Limb (tissue), 2 donors: ENCODE measurements at regions not wholly inside any gene's neighbourhood (a gene's known extent, or its start where the extent isn't known, plus 50 kb on each side); places are given as distances from the start of the nearest gene placed in this dataset.

Source experiments
- DNase-seq, 2 donors: peaks; one replicate each; pipeline ENCODE4 v3.0.0-alpha.2; 2016; ENCODE audit errors: extremely low spot score in 2 of 2

DNA sequence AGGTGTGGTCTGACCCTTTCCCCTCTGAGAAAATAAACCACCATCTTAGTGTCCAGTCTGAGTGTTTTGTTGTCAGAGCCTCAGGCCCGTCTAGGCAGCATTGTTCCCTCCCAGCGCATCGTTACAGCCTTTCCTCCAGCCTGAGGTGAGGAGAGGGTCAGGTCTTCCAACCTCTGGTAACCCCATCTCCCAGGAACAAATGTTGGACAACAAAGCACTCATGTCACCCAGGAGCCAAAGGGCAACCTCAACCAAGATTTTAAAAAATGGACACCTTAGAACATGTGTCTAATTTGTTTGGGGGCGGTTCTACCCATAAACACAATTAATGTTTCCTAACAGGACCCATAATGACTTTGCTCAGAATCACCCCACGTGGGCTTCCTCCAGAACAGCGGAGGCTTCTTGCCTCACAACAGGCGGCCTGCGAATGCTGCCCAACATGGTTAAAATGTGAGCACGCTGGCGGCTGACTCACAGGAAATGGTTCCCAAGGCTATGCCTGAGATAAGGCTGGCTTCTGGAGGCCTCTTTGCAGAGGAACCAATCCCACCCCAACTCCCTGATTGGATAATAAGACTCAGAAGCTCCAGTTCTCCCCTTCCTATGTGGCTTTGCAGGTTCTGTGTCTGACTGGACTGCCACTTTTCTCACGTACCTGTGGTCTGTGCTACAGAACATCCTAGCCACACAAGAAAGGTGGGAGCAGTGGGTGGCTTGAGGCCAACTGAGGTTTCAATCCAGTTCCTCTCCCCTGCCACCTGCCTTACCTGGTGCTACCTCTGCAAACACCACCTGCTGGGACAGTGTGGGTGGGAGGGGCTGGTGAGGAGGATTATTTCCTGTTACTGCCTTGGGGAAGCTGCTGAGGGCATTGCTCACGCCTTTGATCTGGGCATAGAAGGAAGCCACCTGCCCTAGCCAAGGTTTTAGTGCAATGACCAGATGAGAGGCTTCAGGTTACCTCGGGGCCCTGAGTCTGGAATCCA lies 108.8 kb downstream of the B3GNT2 start:
- no peak for DNase-seq

DNA sequence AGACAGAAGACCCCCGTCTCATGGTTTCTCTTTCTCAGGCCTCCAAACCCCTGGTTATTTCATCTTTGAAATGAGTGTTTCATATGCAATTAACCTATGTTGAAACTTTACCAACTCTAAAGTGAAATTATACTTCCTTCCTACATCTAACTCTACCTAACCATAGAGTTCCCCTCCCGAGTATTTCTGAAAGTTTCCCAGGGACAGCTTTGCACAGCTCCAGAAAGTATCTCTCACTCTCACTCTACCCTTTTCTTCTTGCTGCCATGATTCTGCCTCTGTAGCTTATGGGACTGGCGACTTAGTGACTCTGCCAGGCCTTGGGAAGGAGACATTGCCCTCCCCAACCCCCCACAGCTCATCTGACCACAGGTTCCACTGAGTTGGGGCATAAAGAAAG lies 107.9 kb downstream of the B3GNT2 start:
- no peak for DNase-seq

DNA sequence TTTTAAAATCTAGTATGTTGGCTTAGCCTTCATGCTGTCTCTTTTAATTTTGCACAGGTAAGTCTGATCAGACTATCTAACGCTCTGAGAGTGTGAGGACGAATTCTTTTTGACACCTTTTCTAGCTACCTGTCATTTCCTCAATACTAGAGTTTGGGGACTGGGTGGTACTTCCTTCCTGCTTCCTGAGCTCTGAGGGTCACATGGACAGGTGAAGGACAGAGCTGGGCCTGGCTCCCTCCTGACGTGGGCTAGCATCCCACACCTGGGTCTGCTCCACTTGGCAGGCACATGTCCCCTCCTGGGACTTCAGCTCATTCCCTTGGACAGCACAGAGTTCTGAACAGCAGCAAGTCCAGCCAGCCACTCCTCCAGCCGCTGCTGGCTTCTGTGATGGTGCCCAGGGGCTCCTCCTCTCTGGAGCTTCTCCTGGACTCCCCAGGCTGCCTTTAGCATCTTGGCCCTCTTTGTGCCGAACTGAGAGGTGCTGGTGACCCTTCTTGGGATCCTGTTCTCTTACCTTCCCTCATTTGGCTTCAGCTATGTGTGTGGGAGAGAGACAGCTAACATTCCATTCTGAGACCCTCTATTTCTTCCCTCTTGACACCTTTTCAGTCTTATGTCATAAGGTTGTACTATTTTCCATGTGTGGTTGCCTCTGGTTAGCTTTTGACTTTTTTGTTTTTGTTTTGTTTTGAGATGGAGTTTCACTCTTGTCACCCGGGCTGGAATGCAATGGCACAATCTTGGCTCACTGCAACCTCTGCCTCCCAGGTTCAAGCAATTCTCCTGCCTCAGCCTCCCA lies 106.9 kb downstream of the B3GNT2 start:
- DNase-seq, result no peak

DNA sequence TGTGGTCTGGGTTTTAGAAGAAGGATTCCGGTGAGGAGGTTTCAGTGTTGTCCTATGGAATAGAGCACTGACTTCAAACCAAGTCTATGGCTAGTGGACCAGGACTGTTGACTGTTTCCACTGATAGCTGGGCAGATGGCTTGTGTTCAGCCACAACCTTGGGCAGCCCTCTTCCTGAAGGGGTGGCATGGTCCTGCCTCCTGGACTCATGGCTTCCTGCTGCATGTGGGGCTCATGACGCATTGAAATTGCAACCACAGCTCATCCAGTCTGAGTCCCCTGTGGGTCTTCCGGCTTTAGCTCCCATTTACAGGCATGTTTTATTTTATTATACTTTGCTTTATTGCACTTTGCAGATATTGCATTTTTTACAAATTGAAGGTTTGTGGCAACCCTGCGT lies 105.0 kb downstream of the B3GNT2 start:
- no peak for DNase-seq

DNA sequence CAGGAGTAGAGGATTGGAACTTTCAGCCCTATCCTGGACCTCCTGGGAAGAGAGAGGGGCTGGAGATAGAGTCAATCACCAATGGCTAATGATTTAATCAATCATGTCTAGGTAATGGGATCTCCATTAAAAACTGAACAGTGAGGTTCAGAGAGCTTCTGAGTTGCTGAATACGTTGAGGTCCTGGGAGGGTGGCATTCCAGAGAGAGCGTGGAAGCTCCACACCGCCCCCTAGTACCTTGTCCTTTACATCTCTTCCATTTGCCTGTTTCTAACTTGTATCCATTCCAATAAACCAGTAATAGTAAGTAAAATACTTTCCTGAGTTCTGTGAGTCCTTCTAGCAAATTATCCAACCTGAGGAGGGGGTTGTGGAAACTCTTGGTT lies 101.7 kb downstream of the B3GNT2 start:
- no peak for DNase-seq

DNA sequence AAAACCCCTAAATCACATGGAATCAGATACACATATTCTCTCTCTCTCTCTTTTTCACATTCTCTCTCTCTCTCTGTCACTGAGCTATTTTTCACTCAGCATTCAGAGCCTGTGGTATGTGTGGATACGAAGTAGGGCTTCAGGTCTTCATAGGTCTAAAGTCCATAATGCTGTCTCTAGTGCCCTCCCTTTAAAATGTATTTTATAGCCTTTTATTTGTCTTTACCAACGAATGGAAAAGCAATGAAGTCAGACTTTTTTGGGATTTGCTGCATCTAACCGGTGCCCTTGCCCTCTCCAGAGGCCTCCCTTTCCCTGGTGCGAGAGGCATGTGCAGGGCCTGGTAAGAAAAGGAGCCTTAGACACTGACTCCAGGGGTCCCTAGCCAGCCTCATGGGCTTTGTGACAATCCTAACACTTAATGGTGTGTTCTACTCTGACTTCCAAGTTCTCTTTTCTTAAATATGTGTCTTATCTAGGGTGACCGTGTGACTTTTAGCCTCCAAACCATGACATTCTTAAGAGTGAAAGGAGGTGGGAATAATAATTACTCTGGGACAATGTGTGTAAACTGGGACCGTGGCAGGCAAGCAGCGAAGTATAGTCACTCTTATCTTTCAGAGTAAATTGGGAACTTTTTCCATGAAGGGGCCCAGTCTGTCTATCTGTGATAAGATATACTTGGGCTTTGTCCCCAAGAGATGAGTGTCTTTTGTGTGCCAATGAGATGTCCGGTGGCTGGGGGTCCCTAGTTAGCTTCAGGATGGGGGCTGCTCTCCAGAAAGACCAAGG lies 101.1 kb downstream of the B3GNT2 start:
- no peak for DNase-seq

DNA sequence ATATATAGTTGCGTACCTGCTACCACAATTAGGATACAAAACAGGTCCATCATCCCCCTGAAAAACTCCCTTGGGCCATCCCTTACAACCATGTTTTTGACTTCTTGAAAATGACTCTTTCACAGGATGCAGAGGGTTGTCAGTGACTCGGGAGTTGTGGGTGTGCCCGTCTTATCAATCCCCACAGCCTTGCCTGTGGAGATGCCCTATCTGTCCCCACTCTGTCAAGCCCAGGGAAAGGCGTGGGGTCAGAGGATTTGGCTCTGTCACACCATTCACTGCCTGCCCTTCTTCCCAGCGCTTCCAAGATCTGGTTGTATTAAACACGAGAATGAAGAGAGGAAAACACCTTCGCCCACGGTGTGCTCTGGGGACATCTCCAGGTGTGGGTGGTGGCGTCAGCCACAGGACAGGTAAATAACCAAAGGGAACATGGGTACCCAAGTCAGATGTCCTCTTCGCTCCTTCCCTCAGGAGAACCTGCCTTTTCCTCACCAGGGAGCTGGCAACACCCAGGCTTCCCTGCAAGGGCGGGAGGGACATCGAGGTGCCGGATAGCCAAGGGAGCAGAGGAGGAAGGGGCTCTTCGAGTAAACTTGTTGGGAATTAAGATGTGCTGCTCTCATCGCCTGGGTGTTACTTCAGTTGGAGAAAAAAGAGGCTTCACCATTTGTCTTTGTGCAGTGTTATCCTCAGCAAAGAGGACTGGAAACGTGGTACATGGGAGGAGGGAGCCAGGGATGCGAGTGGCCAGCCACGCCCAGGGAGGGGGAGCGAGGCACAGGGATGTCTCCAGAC lies 100.3 kb downstream of the B3GNT2 start:
- DNase-seq, result no peak

DNA sequence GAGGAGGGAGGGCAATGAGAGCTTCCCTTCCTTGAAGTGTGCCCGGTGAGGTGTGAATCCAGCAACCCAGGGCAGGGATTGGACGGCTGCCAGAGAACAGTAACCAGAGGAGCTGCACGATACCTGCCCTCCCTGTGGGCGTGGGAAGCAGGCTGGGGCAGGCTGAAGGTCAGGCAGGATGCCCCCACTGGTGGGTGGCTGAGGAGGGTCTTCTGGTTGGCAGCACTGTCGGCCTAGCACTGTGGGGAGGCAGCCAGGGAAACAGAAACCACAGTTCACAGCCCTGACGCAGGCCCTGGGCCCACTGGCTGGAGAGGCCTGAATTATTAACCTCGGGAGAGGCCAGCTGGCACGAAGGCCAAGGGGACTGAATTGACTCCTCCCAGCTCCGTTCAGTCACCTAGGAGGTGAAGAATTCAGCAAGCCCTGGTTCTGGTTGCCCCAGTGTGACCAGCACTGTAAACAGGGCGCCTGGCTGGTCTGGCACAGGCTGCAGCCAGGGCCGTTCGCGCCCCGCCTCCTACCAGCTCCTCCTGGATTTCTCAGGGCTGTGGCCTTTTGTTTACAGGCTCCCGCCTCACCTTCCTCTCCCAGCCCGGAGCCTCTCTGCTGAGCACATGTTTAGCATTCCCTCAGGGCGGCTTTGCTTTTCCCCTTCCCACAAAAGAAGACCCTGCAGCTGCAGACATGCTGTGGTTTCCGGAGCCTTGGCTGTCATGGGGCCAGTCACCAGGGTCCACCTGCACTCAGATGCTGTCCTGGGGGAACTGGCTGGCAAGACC lies 97.8 kb downstream of the B3GNT2 start:
- DNase-seq, result peak; percentile 7 to 46

DNA sequence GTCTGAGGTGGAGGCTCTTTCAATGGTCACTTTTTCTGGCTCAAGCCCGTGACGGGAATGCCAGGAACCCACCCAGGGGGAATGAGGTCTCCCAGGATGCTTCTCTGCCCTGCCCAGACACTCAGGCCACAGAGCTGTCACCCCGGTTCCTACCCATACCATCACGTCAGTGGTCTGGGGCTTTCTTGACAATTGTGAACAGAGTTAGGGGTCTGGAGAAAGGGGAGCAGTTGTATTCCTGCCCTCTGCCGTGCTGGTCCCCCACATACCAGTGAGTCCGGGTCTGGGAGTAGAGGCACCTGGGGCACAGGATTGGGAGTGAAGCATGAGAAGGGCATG lies 97.2 kb downstream of the B3GNT2 start:
- DNase-seq, result no peak

DNA sequence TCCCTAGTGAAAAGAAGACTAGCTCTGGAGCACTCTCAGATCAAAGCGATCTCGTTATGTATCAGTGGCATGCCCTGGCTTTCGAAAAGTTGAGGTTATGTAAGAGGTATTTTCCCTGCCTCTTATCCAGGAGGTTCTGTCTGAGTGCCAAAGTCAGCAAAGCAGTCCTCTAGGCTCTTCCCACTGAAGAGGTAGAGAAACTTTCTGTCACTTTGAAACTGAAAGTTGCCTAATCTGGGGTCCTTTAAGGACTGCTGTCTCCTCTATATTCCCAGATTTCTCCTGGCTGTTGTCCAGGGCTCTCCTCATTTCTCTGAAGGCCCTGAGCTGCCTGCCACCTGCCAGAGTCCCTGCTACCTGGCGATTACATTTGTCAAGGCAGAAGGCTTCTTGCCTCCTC lies 96.3 kb downstream of the B3GNT2 start:
- DNase-seq, result peak in 1 of 2 donors; percentile 36

DNA sequence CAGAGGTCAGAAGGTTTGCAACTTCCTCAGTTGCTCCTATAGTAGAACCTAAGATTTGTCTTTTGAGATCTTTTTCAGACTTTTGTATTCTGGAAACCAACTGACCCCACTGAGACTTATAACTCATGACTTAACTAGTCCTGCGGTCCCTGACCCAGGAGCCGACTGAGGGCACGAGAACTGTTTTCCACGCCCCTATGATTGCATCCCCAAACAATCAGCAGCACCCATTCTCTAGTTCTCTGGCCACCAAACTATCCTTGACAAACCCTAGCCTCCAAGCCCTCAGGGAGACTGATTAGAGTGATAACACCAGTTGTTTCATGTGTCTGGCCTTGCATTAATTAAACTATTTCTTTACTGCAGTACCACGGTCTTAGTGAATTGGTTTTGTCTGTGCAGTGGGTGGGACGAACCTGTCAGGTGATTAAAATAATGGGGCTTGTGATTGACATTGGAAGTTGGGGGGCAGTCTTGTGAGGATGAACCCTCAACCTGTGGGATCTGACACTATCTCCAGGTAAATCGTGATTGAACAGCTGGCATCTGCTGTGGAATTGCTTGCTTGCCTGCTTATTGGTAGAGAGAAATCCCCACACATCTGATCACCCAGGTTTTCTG lies 95.7 kb downstream of the B3GNT2 start:
- DNase-seq, result no peak

DNA sequence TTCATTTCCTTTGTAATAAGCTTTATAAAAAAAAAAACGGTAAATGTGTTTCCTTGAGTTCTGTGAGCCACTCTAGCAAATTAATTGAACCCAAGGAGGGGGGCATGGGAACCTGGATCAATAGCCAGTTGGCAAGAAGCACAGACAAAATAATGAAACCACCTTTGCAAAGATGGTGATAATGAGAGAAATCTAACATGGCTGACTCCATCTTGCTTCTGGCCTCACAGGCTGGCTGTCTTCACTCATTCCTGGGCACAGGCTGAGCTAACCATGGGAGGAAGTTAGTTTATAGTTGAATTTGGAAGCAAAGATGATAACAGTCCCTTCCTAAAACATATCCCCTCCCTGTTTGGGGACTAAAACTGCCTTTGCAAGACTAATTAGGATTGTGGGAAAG lies 95.1 kb downstream of the B3GNT2 start:
- DNase-seq, result no peak

DNA sequence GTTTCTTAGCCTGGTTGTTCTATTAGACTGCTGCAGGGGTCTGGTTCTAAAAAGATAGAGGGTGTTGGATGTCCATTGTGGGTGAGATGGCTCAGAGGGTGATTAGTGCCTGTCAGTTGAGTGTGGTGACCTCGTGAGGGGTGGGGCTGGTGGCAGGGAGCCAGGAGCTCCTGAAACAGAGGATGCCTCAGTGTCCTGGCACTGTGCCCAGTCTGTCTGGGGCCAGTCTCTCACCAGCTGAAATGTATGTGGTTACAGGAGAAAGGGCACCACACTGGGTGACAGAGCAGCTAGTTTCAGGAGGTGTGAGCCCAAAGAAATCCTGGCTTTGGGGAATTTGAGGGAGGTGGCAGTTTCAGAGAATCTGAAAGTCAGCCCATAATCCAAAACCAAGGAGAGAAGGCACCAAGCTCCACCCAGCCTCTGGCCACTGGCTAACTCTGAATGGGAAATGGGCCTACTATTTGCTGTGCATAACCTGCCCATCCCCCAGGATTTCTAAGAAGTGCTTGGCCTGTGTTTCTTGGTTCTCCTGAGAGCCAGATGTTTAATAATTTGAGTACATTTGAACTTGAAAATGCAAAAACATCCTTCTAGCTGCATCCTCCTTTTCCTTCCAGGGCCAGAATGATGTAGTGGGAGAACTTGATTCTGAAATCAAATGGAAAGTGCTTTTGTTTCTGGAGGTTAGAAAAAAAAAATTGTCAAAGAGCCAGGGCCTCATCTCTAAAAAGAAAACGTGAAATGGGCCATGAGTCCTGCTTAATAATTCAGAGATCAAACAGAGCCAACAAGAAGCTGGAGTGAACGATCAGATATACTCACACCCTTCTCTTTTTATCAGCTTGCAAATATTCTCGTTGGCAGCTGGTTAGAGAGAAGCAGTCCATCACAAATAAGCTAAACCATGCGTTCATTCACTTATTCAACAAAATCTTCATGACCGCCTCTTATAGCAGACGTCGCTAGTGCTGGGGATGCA lies 92.3 kb downstream of the B3GNT2 start:
- DNase-seq, result peak; percentile 52 to 70

DNA sequence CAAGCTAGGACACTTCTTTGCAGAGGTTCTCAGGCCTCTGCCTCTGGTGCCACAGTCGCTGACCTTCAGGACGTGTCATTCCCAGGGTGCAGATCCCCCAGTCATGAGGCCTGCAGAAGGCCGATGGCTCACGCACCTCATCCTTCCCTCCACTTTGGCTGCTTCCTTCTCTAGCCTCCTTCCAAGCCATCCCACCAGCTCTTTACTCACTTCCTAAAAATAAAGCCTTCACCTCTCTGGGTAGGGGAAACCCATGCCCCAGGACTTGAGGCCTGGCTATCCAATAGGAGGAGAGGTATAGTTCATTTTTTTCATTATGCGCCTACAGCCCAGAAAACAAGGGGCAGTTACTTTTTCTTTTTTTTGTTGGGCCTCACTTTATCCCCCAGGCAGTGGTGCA lies 91.4 kb downstream of the B3GNT2 start:
- DNase-seq, result no peak

DNA sequence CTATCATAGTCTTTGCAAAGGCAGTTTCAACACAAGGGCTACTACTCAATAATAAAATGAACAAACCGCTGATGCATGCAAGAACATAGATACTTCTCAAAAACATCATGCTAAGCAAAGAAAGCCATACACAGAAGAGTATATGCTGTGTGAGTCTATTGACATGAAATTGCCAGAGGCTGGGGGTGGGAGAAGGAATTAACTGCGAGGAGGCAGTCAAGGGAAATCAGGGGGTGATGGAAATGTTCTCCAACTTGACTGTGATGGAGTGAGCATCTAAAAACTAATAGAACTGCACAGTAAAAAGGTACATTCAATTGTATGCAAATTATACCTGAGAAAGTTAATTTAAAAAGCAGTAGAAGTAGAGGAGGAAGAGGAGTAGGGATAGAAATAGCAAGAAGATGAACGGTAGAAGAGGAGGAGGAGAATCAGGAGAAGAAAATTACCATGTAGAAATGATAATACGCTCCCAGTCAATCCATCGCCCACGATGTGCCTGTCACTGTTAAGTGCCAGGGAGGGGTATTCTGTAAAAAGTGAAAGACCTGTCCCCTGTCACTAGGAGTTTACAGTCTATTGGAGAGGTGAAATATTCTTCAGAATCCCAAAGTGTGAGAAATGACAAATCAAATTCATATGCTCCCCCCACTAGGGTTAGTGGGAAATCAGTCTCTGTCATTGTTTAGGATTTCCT lies 90.3 kb downstream of the B3GNT2 start:
- DNase-seq, result no peak

DNA sequence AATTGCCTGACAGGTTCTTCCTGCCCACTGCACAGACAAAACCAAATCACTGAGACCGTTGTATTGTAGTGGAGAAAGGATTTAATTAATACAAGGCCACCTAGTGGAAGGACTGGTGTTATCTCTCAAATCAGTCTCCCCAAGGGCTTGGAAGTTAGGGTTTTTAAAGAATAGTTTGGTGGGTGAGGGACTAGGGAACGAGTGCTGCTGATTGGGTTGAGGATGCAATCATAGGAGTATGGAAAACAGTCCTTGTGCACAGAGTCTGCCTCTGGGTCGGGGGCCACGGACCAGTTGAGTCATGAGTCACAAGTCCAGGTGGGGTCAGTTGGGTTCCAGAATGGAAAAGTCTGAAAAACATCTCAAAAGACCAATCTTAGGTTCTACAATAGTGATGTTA lies 89.1 kb downstream of the B3GNT2 start:
- DNase-seq, result no peak

DNA sequence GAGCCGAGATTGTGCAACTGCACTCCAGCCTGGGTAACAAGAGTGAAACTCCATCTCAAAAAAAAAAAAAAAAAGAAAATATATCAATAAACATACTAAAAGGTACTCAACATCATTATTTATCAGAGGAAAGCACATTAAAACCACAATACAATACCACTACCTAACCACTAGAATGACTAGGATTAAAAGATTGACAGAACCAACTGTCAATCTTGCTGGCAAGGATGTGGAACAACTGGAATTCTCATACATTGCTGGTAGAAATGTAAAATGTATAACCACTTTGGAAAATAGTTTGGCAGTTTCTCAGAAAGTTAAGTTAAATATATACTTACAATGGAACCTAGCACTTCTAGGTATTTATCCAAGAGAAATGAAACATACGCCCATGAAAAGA lies 88.6 kb downstream of the B3GNT2 start:
- no peak for DNase-seq

DNA sequence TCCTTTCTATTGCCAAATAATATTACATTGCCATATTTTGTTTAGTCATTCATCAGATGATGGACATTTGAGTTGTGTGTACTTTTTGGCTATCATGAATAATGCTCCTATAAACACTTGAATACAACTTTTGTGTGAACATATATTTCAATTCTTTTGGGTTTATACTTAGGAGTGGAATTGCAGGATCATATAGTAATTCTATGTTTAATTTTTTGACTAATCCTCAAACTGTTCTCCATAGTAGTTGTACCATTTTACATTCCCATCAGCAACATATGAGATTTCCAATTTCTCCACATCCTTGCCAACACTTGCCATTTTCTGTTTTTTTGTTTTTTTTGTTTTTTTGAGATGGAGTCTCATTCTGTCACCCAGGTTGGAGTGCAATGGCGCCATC lies 87.2 kb downstream of the B3GNT2 start:
- DNase-seq, result no peak
